GM21825 (cell line): ENCODE measurements at regions not wholly inside any gene's neighbourhood (a gene's known extent, or its start where the extent isn't known, plus 50 kb on each side); places are given as distances from the start of the nearest gene placed in this dataset.
A peak's percentile ranks its signal among the peaks of the same experiment; 100 is the strongest.

Source experiments
- ATAC-seq: cut with Tn5 transposase; IDR thresholded peaks from one replicate; pipeline ENCODE4 v1.9.1; 2021; ENCODE audit warnings: mild to moderate bottlenecking, moderate library complexity; ENCODE audit not compliant: unreplicated experiment

GRCh38 chr3:28940530-28940929, 340.3 kb upstream of the RBMS3 start:
- ATAC-seq, result peak; percentile 90

- ATAC-seq, result no peak
These were observed 339.9 kb upstream of the RBMS3 start for GRCh38 chr3:28940994-28941393.

- ATAC-seq, result no peak
These were observed 333.8 kb upstream of the RBMS3 start for GRCh38 chr3:28947061-28947460.

- no peak for ATAC-seq
These were observed 333.1 kb upstream of the RBMS3 start for GRCh38 chr3:28947751-28948150.

- ATAC-seq, result no peak
These were observed 332.2 kb upstream of the RBMS3 start for GRCh38 chr3:28948685-28949084.

GRCh38 chr3:28949580-28949979, 331.3 kb upstream of the RBMS3 start:
- ATAC-seq, result no peak

- no peak for ATAC-seq
These were observed 330.3 kb upstream of the RBMS3 start for GRCh38 chr3:28950614-28951013.

GRCh38 chr3:28951772-28952556, 328.9 kb upstream of the RBMS3 start:
- no peak for ATAC-seq

- ATAC-seq, result no peak
These were observed 322.2 kb upstream of the RBMS3 start for GRCh38 chr3:28958656-28959055.

- no peak for ATAC-seq
These were observed 309.7 kb upstream of the RBMS3 start for GRCh38 chr3:28971156-28971555.

- ATAC-seq, result peak; percentile 64
These were observed 307.9 kb upstream of the RBMS3 start for GRCh38 chr3:28972921-28973320.

GRCh38 chr3:28973609-28974008, 307.3 kb upstream of the RBMS3 start:
- ATAC-seq, result no peak

- ATAC-seq, result no peak
These were observed 302.8 kb upstream of the RBMS3 start for GRCh38 chr3:28978092-28978491.

GRCh38 chr3:28980131-28980530, 300.7 kb upstream of the RBMS3 start:
- no peak for ATAC-seq

- no peak for ATAC-seq
These were observed 300.2 kb upstream of the RBMS3 start for GRCh38 chr3:28980631-28981030.

- ATAC-seq, result peak; percentile 74
These were observed 298.0 kb upstream of the RBMS3 start for GRCh38 chr3:28982906-28983305.

- no peak for ATAC-seq
These were observed 293.9 kb upstream of the RBMS3 start for GRCh38 chr3:28986922-28987321.

- ATAC-seq, result peak; percentile 90
These were observed 291.2 kb upstream of the RBMS3 start for GRCh38 chr3:28989646-28990089.

GRCh38 chr3:28994161-28994905, 286.5 kb upstream of the RBMS3 start:
- no peak for ATAC-seq

GRCh38 chr3:29004885-29005599, 275.8 kb upstream of the RBMS3 start:
- ATAC-seq, result peak; percentile 97

- no peak for ATAC-seq
These were observed 275.0 kb upstream of the RBMS3 start for GRCh38 chr3:29005862-29006261.

- no peak for ATAC-seq
These were observed 269.4 kb upstream of the RBMS3 start for GRCh38 chr3:29011441-29011840.
